DND-41 (cell line): ENCODE measurements at regions not wholly inside any gene's neighbourhood (a gene's known extent, or its start where the extent isn't known, plus 50 kb on each side); places are given as distances from the start of the nearest gene placed in this dataset.

Experiments
- EZH2 ChIP-seq: IDR thresholded peaks from 3 replicates; pipeline ENCODE4 v1.6.1; 2012; ENCODE audit warnings: borderline replicate concordance, low read depth, mild to moderate bottlenecking, moderate library complexity, low read length, inconsistent platforms; ENCODE audit not compliant: severe bottlenecking
- TF ChIP-seq, protein P1 (sequence below): IDR thresholded peaks from 2 replicates; pipeline ENCODE4 v1.5.1; 2012; ENCODE audit warnings: borderline replicate concordance, low read length, moderate library complexity, mild to moderate bottlenecking; ENCODE audit not compliant: poor library complexity, severe bottlenecking; ENCODE audit errors: extremely low read depth

DNA sequence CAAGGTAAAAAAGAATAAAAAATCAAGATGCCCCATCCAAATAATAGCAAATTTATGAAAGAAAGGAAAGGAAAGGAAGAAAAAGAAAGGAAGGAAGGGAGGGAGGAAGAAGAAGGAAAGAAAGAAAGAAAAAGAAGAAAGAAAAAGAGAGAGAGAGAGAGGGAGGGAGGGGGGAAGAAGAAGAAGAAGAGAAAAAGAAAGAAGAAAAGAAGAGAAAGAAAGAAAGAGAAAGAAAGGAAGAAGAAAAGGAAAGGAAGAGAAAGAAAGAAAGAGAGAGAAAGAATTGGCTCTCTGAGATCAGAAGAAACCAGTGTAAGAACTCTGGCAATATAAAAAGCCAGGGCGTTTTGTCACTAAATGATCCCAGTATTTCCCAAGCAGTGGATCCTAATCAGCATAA, 401.7 kb downstream of the EPHA7 start:
- TF ChIP-seq, protein P1, sequence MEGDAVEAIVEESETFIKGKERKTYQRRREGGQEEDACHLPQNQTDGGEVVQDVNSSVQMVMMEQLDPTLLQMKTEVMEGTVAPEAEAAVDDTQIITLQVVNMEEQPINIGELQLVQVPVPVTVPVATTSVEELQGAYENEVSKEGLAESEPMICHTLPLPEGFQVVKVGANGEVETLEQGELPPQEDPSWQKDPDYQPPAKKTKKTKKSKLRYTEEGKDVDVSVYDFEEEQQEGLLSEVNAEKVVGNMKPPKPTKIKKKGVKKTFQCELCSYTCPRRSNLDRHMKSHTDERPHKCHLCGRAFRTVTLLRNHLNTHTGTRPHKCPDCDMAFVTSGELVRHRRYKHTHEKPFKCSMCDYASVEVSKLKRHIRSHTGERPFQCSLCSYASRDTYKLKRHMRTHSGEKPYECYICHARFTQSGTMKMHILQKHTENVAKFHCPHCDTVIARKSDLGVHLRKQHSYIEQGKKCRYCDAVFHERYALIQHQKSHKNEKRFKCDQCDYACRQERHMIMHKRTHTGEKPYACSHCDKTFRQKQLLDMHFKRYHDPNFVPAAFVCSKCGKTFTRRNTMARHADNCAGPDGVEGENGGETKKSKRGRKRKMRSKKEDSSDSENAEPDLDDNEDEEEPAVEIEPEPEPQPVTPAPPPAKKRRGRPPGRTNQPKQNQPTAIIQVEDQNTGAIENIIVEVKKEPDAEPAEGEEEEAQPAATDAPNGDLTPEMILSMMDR, result no peak
- no peak for TF ChIP-seq EZH2
